Esophagus muscularis mucosa (tissue), 4 donors: ENCODE measurements at regions not wholly inside any gene's neighbourhood (a gene's known extent, or its start where the extent isn't known, plus 50 kb on each side); places are given as distances from the start of the nearest gene placed in this dataset.

Experiments
- DNase-seq: peaks from one replicate; pipeline ENCODE4 v3.0.0-alpha.2; 2017; ENCODE audit errors: extremely low spot score
- H3K27ac ChIP-seq, 4 donors: fragments of 200-600 bp; sonication (generic); replicated peaks in 1 of 4; 1 replicate in 3 of 4; 2 replicates in 1 of 4; pipeline ENCODE4 v1.5.1; 2016 to 2019; ENCODE audit warnings: mild to moderate bottlenecking in 1 of 4
- H3K27me3 ChIP-seq, 4 donors: fragments of 200-600 bp; sonication (generic); one replicate each; pipeline versions ENCODE4 v1.5.1 to v1.6.0; 2016 to 2019
- H3K36me3 ChIP-seq, 4 donors: fragments of 200-600 bp; sonication (generic); one replicate each; pipeline ENCODE4 v1.5.1; 2016 to 2019
- H3K4me1 ChIP-seq, 4 donors: fragments of 200-600 bp; sonication (generic); one replicate each; pipeline ENCODE4 v1.5.1; 2016 to 2019
- H3K4me3 ChIP-seq, 4 donors: fragments of 200-600 bp; sonication (generic); 1 replicate in 2 of 4; 2 replicates in 2 of 4; pipeline ENCODE4 v1.5.1; 2016 to 2019; ENCODE audit warnings: mild to moderate bottlenecking in 4 of 4, moderate library complexity in 1 of 4
- H3K9me3 ChIP-seq, 4 donors: fragments of 200-600 bp; sonication (generic); 1 replicate in 3 of 4; 2 replicates in 1 of 4; pipeline ENCODE4 v1.5.1; 2016 to 2019
- CTCF ChIP-seq, 3 experiments: fragments of 200-600 bp in 2 of 3; fragments of 450-650 bp in 1 of 3; sonication (generic) in 2 of 3; IDR thresholded peaks; one replicate each; pipeline ENCODE4 v1.5.1; 2017 to 2019; ENCODE audit warnings: antibody characterized with exemption in 3 of 3, mild to moderate bottlenecking in 2 of 3, moderate library complexity in 1 of 3
- EP300 ChIP-seq: sonication (generic); formaldehyde crosslinking; IDR thresholded peaks from one replicate; pipeline ENCODE4 v1.6.1; 2017; ENCODE audit warnings: antibody characterized with exemption
- POLR2A ChIP-seq: fragments of 450-650 bp; IDR thresholded peaks from one replicate; pipeline ENCODE4 v1.6.1; 2017; ENCODE audit warnings: antibody characterized with exemption, moderate library complexity, mild to moderate bottlenecking, low read depth
- POLR2AphosphoS5 ChIP-seq, 2 donors: sonication (generic); formaldehyde crosslinking; IDR thresholded peaks; one replicate each; pipeline ENCODE4 v1.6.1; 2017; ENCODE audit warnings: antibody characterized with exemption in 2 of 2
- WGBS: methylation state at CpG from one replicate; pipeline ENCODE4 v1.1.5; 2018; 5-methylcytosine and 5-hydroxymethylcytosine counted together
- intact Hi-C: fragments of 100-400 bp; cut with DNase I; formaldehyde crosslinking; loops from one replicate; pipeline ENCODE4 v1.15.1; 2023

- no peak for TF ChIP-seq POLR2A
- no peak for TF ChIP-seq POLR2AphosphoS5 (IDR thresholded peaks at IDR 0.05)
- TF ChIP-seq CTCF (IDR thresholded peaks at IDR 0.05), result no peak
- no peak for TF ChIP-seq EP300
- Histone ChIP-seq H3K4me3 (no peak overlapping the region), H3K4me1 (no peaks in the 10 kb centered on the region), H3K36me3 (no peaks in the 10 kb centered on the region), H3K27me3 (no peaks in the 10 kb centered on the region), H3K27ac (no peak overlapping the region), H3K9me3 (no peaks in the 10 kb centered on the region)
- WGBS, result 79% methylated on average over 1 of the region's 1 CpG
- intact Hi-C loops, result no loop called here
- DNase-seq, result no peak
These were observed 438.2 kb downstream of the TDRD15 start for GRCh38 chr2:21561965-21562364.

GRCh38 chr2:21567395-21567794, 443.6 kb downstream of the TDRD15 start:
- Histone ChIP-seq H3K9me3 (no peaks in the 10 kb centered on the region), H3K36me3 (no peaks in the 10 kb centered on the region), H3K4me3 (no peak overlapping the region), H3K27ac (no peak overlapping the region), H3K4me1 (no peaks in the 10 kb centered on the region), H3K27me3 (no peaks in the 10 kb centered on the region)
- TF ChIP-seq EP300 (no peak), CTCF (IDR thresholded peaks at IDR 0.05) (no peak)
- intact Hi-C loops, result no loop called here
- 35% methylated on average over 5 of the region's 5 CpGs for WGBS
- DNase-seq, result no peak

- Histone ChIP-seq H3K4me1 (no peaks in the 10 kb centered on the region), H3K27ac (no peak overlapping the region), H3K9me3 (no peaks in the 10 kb centered on the region), H3K36me3 (no peaks in the 10 kb centered on the region), H3K27me3 (no peaks in the 10 kb centered on the region), H3K4me3 (no peak overlapping the region)
- intact Hi-C loops, result no loop called here
- TF ChIP-seq POLR2AphosphoS5 (IDR thresholded peaks at IDR 0.05), result no peak
- DNase-seq, result no peak
These were observed 447.9 kb downstream of the TDRD15 start for GRCh38 chr2:21571686-21572085.

GRCh38 chr2:21580391-21580790, 456.6 kb downstream of the TDRD15 start:
- no peak overlapping the region for H3K4me3 ChIP-seq
- no peak for DNase-seq
- H3K9me3 ChIP-seq, result no peaks in the 10 kb centered on the region
- H3K27me3 ChIP-seq, result no peaks in the 10 kb centered on the region
- no peak overlapping the region for H3K27ac ChIP-seq
- TF ChIP-seq POLR2AphosphoS5 (IDR thresholded peaks at IDR 0.05) (no peak), CTCF (IDR thresholded peaks at IDR 0.05) (no peak), POLR2A (no peak), EP300 (no peak)
- 89% methylated on average over 1 of the region's 1 CpG for WGBS
- no peaks in the 10 kb centered on the region for H3K36me3 ChIP-seq
- intact Hi-C loops, result no loop called here
- H3K4me1 ChIP-seq, result no peaks in the 10 kb centered on the region

GRCh38 chr2:21585881-21586280, 462.1 kb downstream of the TDRD15 start:
- TF ChIP-seq CTCF (IDR thresholded peaks at IDR 0.05) (no peak), POLR2A (no peak), EP300 (no peak), POLR2AphosphoS5 (IDR thresholded peaks at IDR 0.05) (no peak)
- Histone ChIP-seq H3K27ac (no peak overlapping the region), H3K27me3 (no peaks in the 10 kb centered on the region), H3K36me3 (no peaks in the 10 kb centered on the region), H3K9me3 (no peaks in the 10 kb centered on the region), H3K4me3 (no peak overlapping the region), H3K4me1 (no peaks in the 10 kb centered on the region)
- intact Hi-C loops, result no loop called here
- no peak for DNase-seq
